Keratinocyte (primary cell): ENCODE measurements at regions not wholly inside any gene's neighbourhood (a gene's known extent, or its start where the extent isn't known, plus 50 kb on each side); places are given as distances from the start of the nearest gene placed in this dataset.

Source experiments
- EZH2 ChIP-seq: IDR thresholded peaks from one replicate; pipeline ENCODE4 v1.6.1; 2012; ENCODE audit warnings: inconsistent platforms, mild to moderate bottlenecking, low read length, moderate library complexity
- TF ChIP-seq, protein P1 (sequence below), 3 experiments: IDR thresholded peaks in 1 of 3; conservative IDR thresholded peaks in 1 of 3; optimal IDR thresholded peaks in 1 of 3; 2 replicates in 2 of 3; 3 replicates in 1 of 3; pipeline versions ENCODE3 to v1.5.1; 2011; ENCODE audit warnings: low read length in 3 of 3, mild to moderate bottlenecking in 3 of 3, moderate library complexity in 2 of 3, control low read depth in 1 of 3, inconsistent platforms in 1 of 3; ENCODE audit not compliant: insufficient read depth in 2 of 3; ENCODE audit errors: extremely low read depth in 1 of 3

DNA sequence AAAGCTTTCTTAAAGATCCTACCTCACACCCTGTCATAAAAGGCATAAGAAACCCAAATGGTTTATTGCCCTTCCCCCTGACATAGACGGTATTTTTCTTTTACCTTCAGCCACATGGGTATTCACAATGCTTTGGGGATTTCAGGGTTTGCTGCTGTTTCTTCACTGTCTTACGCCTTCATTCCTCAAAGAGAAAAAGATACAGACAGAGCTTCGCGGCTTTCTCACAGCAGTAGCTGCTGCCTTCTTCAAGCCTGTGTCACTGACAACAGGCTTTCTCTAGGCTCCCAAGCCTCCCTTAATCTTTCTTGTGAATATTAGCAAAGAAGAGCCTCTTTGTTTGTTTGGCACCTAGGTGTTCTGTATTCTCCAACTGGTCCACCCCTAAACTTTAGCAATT lies 197.4 kb upstream of the ARID2 start:
- TF ChIP-seq EZH2, result no peak
- TF ChIP-seq, protein P1, sequence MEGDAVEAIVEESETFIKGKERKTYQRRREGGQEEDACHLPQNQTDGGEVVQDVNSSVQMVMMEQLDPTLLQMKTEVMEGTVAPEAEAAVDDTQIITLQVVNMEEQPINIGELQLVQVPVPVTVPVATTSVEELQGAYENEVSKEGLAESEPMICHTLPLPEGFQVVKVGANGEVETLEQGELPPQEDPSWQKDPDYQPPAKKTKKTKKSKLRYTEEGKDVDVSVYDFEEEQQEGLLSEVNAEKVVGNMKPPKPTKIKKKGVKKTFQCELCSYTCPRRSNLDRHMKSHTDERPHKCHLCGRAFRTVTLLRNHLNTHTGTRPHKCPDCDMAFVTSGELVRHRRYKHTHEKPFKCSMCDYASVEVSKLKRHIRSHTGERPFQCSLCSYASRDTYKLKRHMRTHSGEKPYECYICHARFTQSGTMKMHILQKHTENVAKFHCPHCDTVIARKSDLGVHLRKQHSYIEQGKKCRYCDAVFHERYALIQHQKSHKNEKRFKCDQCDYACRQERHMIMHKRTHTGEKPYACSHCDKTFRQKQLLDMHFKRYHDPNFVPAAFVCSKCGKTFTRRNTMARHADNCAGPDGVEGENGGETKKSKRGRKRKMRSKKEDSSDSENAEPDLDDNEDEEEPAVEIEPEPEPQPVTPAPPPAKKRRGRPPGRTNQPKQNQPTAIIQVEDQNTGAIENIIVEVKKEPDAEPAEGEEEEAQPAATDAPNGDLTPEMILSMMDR (optimal IDR thresholded peaks at IDR 0.05 in 1 of 3, IDR thresholded peaks at IDR 0.05 in 1 of 3, conservative IDR thresholded peaks at IDR 0.05 in 1 of 3; ENCODE audit: extremely low read depth in 1 of 3, insufficient read depth in 2 of 3, low read length in 3 of 3), result no peak
